GM10248 (cell line): ENCODE measurements at regions not wholly inside any gene's neighbourhood (a gene's known extent, or its start where the extent isn't known, plus 50 kb on each side); places are given as distances from the start of the nearest gene placed in this dataset.

Experiments used
- CTCF ChIA-PET: fragments of 300-600 bp; sonication (Branson Sonifier 250); formaldehyde crosslinking; extraction: SDS; loops from one replicate; lab custom pipeline; 2021; ENCODE audit warnings: antibody characterized with exemption; lab: Yijun Ruan, JAX
- POLR2A ChIA-PET: fragments of 350-650 bp; sonication (Branson Sonifier 250); formaldehyde crosslinking; extraction: SDS; loops from one replicate; lab custom pipeline; 2020; ENCODE audit warnings: antibody characterized with exemption; lab: Yijun Ruan, JAX
- DNase-seq: peaks from one replicate; pipeline ENCODE4 v3.0.0; 2012; ENCODE audit errors: extremely low spot score
- TF ChIP-seq, protein P1 (sequence below): IDR thresholded peaks from 2 replicates; pipeline ENCODE4 v1.5.1; 2012; ENCODE audit warnings: mild to moderate bottlenecking, low read depth; ENCODE audit errors: extremely low read depth, missing control alignments, control extremely low read depth

DNA sequence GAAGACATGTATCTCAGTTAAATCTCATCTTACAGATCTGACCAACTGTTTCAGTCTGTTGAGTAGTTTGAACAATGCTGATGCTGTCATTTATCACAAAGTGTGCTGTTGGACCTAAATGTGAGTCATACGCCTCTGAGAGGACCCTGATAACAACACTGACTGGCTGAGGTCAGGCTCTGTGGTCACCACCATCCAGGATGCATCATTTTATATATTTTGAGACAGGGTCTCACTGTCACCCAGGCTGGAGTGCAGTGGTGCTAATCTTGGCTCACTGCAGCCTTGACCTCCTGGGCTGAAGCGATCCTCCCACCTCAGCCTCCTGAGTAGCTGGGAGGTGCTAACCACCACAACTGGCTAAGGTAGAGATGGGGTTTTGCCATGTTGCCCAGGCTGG is 181.0 kb upstream of the RGS6 start:
- POLR2A ChIA-PET = no interaction called here
- CTCF ChIA-PET = interaction anchor here (1.2 to 9.4 kb wide), 8 partner anchors 10 to 647 kb away, joined by 3 to 177 read pairs (median 20); no protein-coding TSS in a partner anchor

DNA sequence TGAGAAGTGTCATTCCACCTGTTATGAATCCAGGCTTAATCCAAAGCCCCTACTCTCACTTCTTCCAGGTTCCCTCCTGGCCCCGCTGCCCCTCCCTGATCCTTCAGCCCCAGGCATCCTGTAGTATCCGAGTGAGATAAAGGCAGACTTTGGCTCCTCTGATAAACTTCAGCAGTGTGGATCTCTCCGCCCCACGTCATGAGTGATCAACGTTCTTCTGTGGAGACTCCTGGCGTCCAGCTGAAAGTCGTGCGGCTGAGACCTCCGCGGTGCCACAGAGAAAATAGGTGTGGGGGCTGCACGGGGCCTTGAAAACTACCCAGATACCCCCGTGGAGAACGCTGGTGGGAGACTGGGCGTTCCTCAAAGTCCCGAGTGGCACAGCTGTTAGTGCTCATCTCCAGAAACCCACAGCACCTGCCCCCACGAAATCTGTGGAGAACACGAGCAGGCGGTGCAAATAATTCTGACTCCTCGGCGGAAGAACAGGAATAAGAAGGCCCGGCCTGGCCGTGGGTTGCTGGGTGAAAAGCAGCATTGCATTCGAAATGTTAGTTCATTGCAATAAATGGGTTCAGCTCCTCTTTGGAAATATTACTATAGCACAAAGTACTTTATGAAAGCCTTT is 180.0 kb upstream of the RGS6 start:
- ChIA-PET POLR2A (no interaction called here), CTCF (interaction anchor here (0.8 to 9.4 kb wide), 44 partner anchors 8 to 935 kb away, joined by 3 to 177 read pairs (median 5); no protein-coding TSS in a partner anchor)
- no peak for DNase-seq
- TF ChIP-seq, protein P1, sequence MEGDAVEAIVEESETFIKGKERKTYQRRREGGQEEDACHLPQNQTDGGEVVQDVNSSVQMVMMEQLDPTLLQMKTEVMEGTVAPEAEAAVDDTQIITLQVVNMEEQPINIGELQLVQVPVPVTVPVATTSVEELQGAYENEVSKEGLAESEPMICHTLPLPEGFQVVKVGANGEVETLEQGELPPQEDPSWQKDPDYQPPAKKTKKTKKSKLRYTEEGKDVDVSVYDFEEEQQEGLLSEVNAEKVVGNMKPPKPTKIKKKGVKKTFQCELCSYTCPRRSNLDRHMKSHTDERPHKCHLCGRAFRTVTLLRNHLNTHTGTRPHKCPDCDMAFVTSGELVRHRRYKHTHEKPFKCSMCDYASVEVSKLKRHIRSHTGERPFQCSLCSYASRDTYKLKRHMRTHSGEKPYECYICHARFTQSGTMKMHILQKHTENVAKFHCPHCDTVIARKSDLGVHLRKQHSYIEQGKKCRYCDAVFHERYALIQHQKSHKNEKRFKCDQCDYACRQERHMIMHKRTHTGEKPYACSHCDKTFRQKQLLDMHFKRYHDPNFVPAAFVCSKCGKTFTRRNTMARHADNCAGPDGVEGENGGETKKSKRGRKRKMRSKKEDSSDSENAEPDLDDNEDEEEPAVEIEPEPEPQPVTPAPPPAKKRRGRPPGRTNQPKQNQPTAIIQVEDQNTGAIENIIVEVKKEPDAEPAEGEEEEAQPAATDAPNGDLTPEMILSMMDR = no peak

More for the DNA sequence above, 181.0 kb upstream of the RGS6 start:
- TF ChIP-seq, protein P1 = no peak
- DNase-seq = no peak

DNA sequence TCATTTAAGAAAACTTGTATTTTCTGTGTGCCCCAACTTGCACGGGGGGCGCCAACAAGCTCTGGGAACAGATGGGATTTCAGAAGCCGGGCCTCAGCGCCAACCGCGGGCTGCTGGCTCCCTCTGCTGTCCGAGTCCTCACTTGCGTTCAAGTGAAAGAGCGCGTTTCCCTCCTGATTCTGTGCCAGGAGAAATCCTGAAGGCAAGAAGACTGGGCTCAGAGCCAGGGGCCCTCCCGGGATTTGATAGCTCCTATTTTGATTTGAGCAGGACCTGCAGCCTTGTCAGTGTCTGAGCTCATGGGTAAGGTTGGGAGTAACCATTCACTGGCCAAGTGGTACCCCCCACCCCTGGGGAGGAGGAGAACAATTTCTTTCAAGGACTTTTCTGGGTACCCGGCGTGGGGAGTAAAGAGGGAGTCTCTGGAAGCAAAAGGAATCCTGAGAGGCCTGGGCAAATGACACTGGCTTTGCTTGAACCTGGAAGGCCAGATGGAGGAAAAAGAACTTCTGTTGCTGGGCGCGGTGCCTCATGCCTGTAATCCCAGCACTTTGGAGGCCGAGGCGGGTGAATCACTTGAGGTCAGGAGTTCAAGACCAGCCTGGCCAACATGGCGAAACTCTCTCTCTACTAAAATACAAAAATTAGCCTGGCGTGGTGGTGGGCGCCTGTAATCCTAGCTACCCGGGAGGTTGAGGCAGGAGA is 179.0 kb upstream of the RGS6 start:
- ChIA-PET POLR2A (interaction anchor here (0.7 kb wide), 1 partner anchor 757 kb away, joined by 4 read pairs; no protein-coding TSS in a partner anchor), CTCF (interaction anchor here (0.7 to 9.4 kb wide), 49 partner anchors 9 to 936 kb away, joined by 3 to 177 read pairs (median 4); no protein-coding TSS in a partner anchor)

DNA sequence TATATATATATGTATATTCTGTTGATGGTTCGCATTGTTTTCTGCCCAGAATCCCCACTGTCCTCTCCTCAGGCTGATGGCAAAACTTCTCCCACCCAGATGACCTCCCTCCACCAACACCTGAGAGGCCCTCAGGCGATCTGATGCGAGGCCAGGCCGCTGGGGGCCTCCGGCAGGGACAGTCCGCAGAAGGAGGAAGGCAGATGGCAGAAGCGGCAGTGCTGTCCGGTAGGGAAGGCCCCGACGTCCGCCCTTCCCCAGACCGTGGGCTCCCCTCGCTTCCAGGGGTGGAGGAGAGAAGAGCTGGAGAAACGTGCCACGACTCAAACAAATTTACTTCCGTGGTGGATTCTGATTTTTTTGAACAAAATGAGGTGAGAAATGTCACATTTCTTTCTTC is 178.3 kb upstream of the RGS6 start:
- TF ChIP-seq, protein P1 = no peak
- no peak for DNase-seq
- CTCF ChIA-PET = interaction anchor here (1.1 to 9.4 kb wide), 12 partner anchors 8 to 704 kb away, joined by 3 to 177 read pairs (median 6); no protein-coding TSS in a partner anchor
- POLR2A ChIA-PET = interaction anchor here (0.7 kb wide), 1 partner anchor 758 kb away, joined by 4 read pairs; no protein-coding TSS in a partner anchor

More for the DNA sequence above, 179.0 kb upstream of the RGS6 start:
- peak; percentile 85 for DNase-seq
- TF ChIP-seq, protein P1 = peak; percentile 86

DNA sequence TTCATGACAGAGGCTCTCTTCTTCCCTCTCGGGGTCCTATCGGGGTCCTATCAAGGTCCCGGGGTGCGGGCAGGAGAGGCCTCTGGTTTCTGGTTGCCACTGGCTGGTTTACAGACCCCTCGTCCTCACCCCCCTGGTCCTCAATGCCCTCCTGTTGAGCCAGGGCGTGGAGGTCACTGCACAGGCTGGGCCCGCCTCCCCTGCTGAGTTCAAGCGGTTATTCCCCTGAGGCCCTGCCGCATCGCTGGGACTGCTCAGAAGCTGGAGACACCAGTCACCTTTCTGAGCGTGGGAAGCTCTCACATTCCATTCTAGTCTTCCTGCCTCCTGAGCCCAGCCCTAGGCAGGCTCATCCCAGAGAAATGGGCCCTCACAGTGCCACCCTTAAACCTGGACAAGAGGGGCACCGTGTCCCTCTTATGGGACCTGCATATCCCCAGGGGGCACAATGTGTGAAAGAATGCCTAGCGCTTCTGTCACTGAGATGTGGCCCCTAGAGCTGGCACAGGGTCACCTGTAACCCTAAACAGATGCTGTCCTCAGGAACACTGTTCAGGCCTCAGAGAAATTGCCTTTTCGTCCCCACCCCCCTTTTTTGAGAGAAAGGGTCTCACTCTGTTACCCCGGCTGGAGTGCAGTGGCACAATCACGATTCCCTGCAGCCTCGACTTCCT is 177.7 kb upstream of the RGS6 start:
- TF ChIP-seq, protein P1 = no peak
- POLR2A ChIA-PET = no interaction called here
- no peak for DNase-seq
- CTCF ChIA-PET = interaction anchor here (1.0 to 9.4 kb wide), 7 partner anchors 9 to 651 kb away, joined by 3 to 177 read pairs (median 4); no protein-coding TSS in a partner anchor

DNA sequence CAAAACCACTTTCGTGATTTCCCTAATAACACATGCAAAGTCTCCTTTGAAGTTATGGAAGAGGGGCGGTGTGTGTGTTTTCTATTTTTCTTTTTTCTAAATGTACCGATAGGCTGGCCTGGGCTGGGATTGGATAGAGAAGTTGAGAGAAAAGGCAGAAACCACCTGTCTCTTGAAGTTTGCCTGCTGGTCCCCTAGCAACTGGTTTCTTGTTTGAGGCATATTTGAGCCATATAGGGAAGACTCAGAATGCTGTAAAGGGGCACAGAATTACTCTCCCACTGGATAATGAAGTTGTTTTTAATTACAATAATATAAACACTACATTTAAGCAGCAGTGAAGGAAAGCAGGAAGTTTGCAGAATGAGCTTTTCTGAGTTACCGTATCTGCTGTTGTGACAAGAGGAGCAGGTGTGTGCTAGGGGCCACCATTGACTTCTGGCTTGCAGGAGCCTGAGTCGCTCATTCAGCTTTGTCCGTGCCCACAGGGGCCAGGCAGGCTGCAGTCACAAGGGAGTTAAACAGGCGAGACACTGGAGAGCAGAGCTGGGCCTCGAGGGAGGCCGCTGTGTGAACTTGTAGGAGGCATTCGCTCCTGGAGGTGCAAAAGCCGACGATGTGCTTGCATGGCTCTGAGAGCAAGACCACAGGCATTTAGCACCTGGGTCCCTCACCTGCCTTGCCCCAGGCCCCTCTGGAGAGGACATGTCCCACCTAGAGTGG is 173.8 kb upstream of the RGS6 start:
- CTCF ChIA-PET = interaction anchor here (1.5 to 1.9 kb wide), 2 partner anchors 9 to 591 kb away, joined by 5 to 7 read pairs; no protein-coding TSS in a partner anchor

More for the DNA sequence above, 173.8 kb upstream of the RGS6 start:
- POLR2A ChIA-PET = no interaction called here
- TF ChIP-seq, protein P1 = no peak
- DNase-seq = no peak
